ENCODE measurements at regions not wholly inside any gene's neighbourhood (a gene's known extent, or its start where the extent isn't known, plus 50 kb on each side); places are given as distances from the start of the nearest gene placed in this dataset.
A peak's percentile ranks its signal among the peaks of the same experiment; 100 is the strongest.

DNA sequence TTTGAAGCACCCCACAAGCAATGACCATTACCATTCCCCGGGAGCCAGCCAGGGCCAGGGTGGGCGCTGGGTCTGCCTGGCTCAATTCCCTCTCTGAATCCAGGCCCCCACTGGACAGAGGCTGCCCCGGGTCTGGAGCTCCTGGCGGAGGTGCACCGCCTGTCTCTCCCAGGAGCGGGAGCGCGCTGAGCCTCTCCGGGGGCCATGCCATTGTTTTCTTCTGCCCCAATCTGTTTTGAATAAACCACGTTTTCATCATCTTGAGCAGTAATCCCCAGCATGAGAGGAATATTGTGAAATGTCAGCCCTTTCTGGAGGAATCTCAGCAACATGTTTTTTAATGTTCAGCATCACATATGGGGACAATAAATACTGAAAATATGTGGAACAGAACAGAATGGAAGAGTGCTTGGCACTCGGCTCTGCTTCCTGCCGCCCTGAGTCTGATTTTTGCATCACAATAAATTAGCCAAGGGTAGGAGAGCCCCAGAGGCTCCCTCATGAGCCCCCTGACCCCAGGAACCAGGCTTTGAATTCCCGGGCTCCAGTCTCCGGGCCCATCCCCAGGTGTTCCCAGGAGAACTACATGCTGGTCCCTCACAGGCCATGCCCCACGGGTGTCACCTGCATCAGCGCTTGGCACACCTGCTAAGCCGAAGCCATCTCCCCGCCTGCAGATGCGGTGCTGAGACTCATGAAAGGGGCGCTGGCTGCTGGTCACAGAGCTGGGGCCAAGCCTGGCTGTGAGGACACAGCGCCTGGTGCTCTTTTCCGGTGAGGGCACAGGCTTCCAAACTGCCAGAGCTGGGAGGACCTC is 88.8 kb downstream of the INHBB start:
- no peak overlapping the region for H3K4me3 Mint-ChIP-seq (ENCODE audit: unreplicated experiment)
- TF ChIP-seq, protein P1, sequence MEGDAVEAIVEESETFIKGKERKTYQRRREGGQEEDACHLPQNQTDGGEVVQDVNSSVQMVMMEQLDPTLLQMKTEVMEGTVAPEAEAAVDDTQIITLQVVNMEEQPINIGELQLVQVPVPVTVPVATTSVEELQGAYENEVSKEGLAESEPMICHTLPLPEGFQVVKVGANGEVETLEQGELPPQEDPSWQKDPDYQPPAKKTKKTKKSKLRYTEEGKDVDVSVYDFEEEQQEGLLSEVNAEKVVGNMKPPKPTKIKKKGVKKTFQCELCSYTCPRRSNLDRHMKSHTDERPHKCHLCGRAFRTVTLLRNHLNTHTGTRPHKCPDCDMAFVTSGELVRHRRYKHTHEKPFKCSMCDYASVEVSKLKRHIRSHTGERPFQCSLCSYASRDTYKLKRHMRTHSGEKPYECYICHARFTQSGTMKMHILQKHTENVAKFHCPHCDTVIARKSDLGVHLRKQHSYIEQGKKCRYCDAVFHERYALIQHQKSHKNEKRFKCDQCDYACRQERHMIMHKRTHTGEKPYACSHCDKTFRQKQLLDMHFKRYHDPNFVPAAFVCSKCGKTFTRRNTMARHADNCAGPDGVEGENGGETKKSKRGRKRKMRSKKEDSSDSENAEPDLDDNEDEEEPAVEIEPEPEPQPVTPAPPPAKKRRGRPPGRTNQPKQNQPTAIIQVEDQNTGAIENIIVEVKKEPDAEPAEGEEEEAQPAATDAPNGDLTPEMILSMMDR (IDR thresholded peaks at IDR 0.05): no peak
- H3K27me3 Mint-ChIP-seq (ENCODE audit: low read depth): peaks cover 31% of the 10 kb centered on the region

GRCh38 chr2:120435671-120436459 is 89.9 kb downstream of the INHBB start:
- TF ChIP-seq, protein P1 (IDR thresholded peaks at IDR 0.05): no peak
- no peak overlapping the region for H3K27ac Mint-ChIP-seq (ENCODE audit: unreplicated experiment)
- no peaks in the 10 kb centered on the region for H3K4me1 Mint-ChIP-seq (ENCODE audit: low read depth)
- no peaks in the 10 kb centered on the region for H3K36me3 Mint-ChIP-seq (ENCODE audit: low read depth)
- peaks cover 30% of the 10 kb centered on the region for H3K27me3 Mint-ChIP-seq (ENCODE audit: low read depth)
- no peak overlapping the region for H3K4me3 Mint-ChIP-seq (ENCODE audit: unreplicated experiment)
- no peak for DNase-seq (ENCODE audit: low spot score)
- H3K9me3 Mint-ChIP-seq (ENCODE audit: low read depth): no peaks in the 10 kb centered on the region

More for the DNA sequence above, 88.8 kb downstream of the INHBB start:
- H3K4me1 Mint-ChIP-seq (ENCODE audit: low read depth): no peaks in the 10 kb centered on the region
- no peaks in the 10 kb centered on the region for H3K9me3 Mint-ChIP-seq (ENCODE audit: low read depth)
- DNase-seq (ENCODE audit: low spot score): peak; percentile 82
- H3K27ac Mint-ChIP-seq (ENCODE audit: unreplicated experiment): no peak overlapping the region
- no peaks in the 10 kb centered on the region for H3K36me3 Mint-ChIP-seq (ENCODE audit: low read depth)

GRCh38 chr2:120436460-120436739 is 90.5 kb downstream of the INHBB start:
- no peaks in the 10 kb centered on the region for H3K36me3 Mint-ChIP-seq (ENCODE audit: low read depth)
- peaks cover 31% of the 10 kb centered on the region for H3K27me3 Mint-ChIP-seq (ENCODE audit: low read depth)
- no peak overlapping the region for H3K4me3 Mint-ChIP-seq (ENCODE audit: unreplicated experiment)

DNA sequence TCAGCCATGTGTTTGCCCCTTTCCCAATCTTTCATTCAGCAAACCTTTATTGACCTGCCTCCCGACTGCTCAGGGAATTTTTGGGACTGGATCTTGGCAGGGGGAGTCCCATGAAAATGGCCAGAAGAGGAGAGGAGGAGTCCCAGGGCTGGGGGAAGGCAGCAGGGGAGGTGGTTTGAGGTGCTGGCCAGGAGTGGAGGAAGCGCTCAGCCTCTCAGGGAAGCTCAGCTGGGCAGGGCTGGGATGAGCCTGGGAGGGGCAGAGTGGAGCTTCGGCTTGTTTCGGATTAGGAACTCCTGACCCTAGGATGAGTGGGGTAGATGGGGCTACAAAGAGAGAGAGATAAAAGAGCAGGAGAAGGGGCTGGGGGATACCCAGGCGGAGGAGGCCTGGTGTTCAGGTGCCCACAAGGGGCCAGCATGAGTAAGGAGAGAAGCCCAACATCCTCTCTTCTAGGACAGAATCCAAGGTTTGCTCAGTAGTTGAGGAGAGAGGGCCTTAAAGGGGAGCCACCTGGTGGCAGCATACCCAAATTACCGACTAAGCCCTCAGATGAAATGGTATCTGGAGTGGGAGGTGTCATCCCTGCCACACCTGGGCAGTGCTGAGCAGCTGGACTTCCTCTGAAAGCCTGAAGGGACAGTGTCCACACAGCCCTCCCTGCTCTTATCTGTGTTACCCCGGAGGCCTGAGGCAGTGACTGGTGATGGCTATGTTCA is 91.1 kb downstream of the INHBB start:
- Mint-ChIP-seq H3K27me3 (ENCODE audit: low read depth) (peaks cover 31% of the 10 kb centered on the region), H3K9me3 (ENCODE audit: low read depth) (no peaks in the 10 kb centered on the region), H3K27ac (ENCODE audit: unreplicated experiment) (no peak overlapping the region), H3K36me3 (ENCODE audit: low read depth) (no peaks in the 10 kb centered on the region), H3K4me3 (ENCODE audit: unreplicated experiment) (no peak overlapping the region), H3K4me1 (ENCODE audit: low read depth) (peaks cover 4% of the 10 kb centered on the region)
- no peak for DNase-seq (ENCODE audit: low spot score)
- TF ChIP-seq, protein P1 (IDR thresholded peaks at IDR 0.05): peak; percentile 49

More at GRCh38 chr2:120436460-120436739, 90.5 kb downstream of the INHBB start:
- DNase-seq (ENCODE audit: low spot score): no peak
- H3K27ac Mint-ChIP-seq (ENCODE audit: unreplicated experiment): no peak overlapping the region
- no peaks in the 10 kb centered on the region for H3K4me1 Mint-ChIP-seq (ENCODE audit: low read depth)
- TF ChIP-seq, protein P1 (IDR thresholded peaks at IDR 0.05): no peak
- no peaks in the 10 kb centered on the region for H3K9me3 Mint-ChIP-seq (ENCODE audit: low read depth)

DNA sequence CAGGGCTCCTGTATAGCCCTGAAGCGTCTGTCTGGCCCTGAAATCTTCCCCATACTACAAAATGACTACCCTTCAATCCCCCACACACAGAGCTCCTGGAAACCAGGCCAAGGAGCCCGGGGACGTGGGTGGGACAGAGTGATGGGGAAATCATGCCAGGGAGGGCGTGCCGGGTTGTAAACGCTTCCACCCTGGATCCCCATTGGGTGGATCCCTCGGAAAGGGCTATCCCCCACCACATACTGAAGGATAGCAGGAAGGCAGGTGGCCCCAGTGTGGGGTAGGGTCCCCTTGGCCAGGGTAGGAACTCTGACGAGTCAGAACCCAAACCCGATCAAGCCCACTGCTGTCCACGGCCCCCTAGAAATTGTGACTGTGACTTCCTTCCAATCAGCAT is 91.7 kb downstream of the INHBB start:
- Mint-ChIP-seq H3K4me1 (ENCODE audit: low read depth) (peaks cover 9% of the 10 kb centered on the region), H3K4me3 (ENCODE audit: unreplicated experiment) (no peak overlapping the region), H3K36me3 (ENCODE audit: low read depth) (no peaks in the 10 kb centered on the region), H3K27ac (ENCODE audit: unreplicated experiment) (no peak overlapping the region), H3K27me3 (ENCODE audit: low read depth) (peaks cover 32% of the 10 kb centered on the region), H3K9me3 (ENCODE audit: low read depth) (no peaks in the 10 kb centered on the region)
- TF ChIP-seq, protein P1 (IDR thresholded peaks at IDR 0.05): no peak
- DNase-seq (ENCODE audit: low spot score): peak; percentile 79
